Endothelial cell of umbilical vein (primary cell): ENCODE measurements at regions not wholly inside any gene's neighbourhood (a gene's known extent, or its start where the extent isn't known, plus 50 kb on each side); places are given as distances from the start of the nearest gene placed in this dataset.

Experiments
- BruUV-seq: library from RNA; stranded (reverse); fragments of 400-500 nt; replicated peaks from 2 replicates; lab custom pipeline; 2021; lab: Mats Ljungman, UMichigan
- CTCF ChIA-PET: fragments of 300-600, 350-600 bp; sonication (Branson Sonifier 250); formaldehyde crosslinking; loops from one replicate; lab custom pipeline; 2021; ENCODE audit warnings: antibody characterized with exemption, inconsistent platforms; lab: Charles Lee
- POLR2A ChIA-PET: fragments of 300-600, 350-600 bp; sonication (Branson Sonifier 250); formaldehyde crosslinking; loops from one replicate; lab custom pipeline; 2021; ENCODE audit warnings: antibody characterized with exemption, inconsistent platforms; lab: Charles Lee
- DNase-seq: peaks from one replicate; pipeline ENCODE4 v3.0.0-alpha.2; 2011; ENCODE audit warnings: low read depth, low spot score
- FAIRE-seq: peaks from 2 replicates; lab custom pipeline; 2011; peaks lifted over from hg19 to GRCh38; lab: Jason Lieb, UNC
- H2AFZ ChIP-seq: 2 replicates; pipeline ENCODE4 v1.6.0; 2012; ENCODE audit warnings: low read depth, low read length, control low read depth, inconsistent platforms
- H3K27ac ChIP-seq: 2 replicates; pipeline ENCODE4 v1.5.1; 2011; ENCODE audit warnings: low read depth, mild to moderate bottlenecking, control low read depth, low read length, moderate library complexity; ENCODE audit not compliant: insufficient read depth
- H3K27me3 ChIP-seq, 2 experiments: 2 replicates each; pipeline versions ENCODE4 v1.6.0 to v1.6.1; 2011; ENCODE audit warnings: low read length in 2 of 2, mixed read lengths in 1 of 2; ENCODE audit not compliant: control insufficient read depth in 2 of 2, insufficient read depth in 2 of 2
- H3K36me3 ChIP-seq, 2 experiments: 2 replicates in 1 of 2; 3 replicates in 1 of 2; pipeline ENCODE4 v1.5.1; 2011; ENCODE audit warnings: low read length in 2 of 2, mild to moderate bottlenecking in 1 of 2, moderate library complexity in 1 of 2; ENCODE audit not compliant: control insufficient read depth in 2 of 2, insufficient read depth in 2 of 2; ENCODE audit errors: extremely low read depth in 1 of 2
- H3K4me1 ChIP-seq: 3 replicates; pipeline ENCODE4 v1.5.1; 2011; ENCODE audit warnings: mild to moderate bottlenecking, low read length; ENCODE audit not compliant: control insufficient read depth, insufficient read depth; ENCODE audit errors: extremely low read depth
- H3K4me2 ChIP-seq: 2 replicates; pipeline ENCODE4 v1.6.1; 2011; ENCODE audit warnings: low read length, control low read depth, mixed read lengths; ENCODE audit not compliant: insufficient read depth
- H3K4me3 ChIP-seq, 3 experiments: fragments of 200-600 bp in 1 of 3; sonication (generic), shearing (Covaris generic) in 1 of 3; replicated peaks in 1 of 3; 2 replicates each; pipeline ENCODE4 v1.5.1; 2011 to 2016; ENCODE audit warnings: control low read depth in 3 of 3, low read length in 3 of 3, mild to moderate bottlenecking in 2 of 3, inconsistent platforms in 1 of 3, low read depth in 1 of 3, moderate library complexity in 1 of 3; ENCODE audit not compliant: insufficient read depth in 1 of 3
- H3K79me2 ChIP-seq: 2 replicates; pipeline ENCODE4 v1.6.0; 2012; ENCODE audit warnings: low read length, inconsistent platforms; ENCODE audit not compliant: control insufficient read depth, insufficient read depth
- H3K9ac ChIP-seq: replicated peaks from 2 replicates; pipeline ENCODE3; 2011; ENCODE audit warnings: low read length, control low read depth; ENCODE audit not compliant: insufficient read depth; ENCODE audit errors: extremely low read depth
- H3K9me1 ChIP-seq: replicated peaks from 3 replicates; pipeline ENCODE4 v1.6.0; 2011; ENCODE audit warnings: mild to moderate bottlenecking, low read length; ENCODE audit not compliant: control insufficient read depth, insufficient read depth; ENCODE audit errors: extremely low read depth
- H3K9me3 ChIP-seq: replicated peaks from 2 replicates; pipeline ENCODE4 v1.5.1; 2012; ENCODE audit warnings: low read length, inconsistent platforms; ENCODE audit not compliant: control insufficient read depth, insufficient read depth
- H4K20me1 ChIP-seq: replicated peaks from 2 replicates; pipeline ENCODE3; 2011; ENCODE audit warnings: mild to moderate bottlenecking, low read length; ENCODE audit not compliant: control insufficient read depth, insufficient read depth; ENCODE audit errors: extremely low read depth
- EZH2 ChIP-seq: IDR thresholded peaks from 2 replicates; pipeline ENCODE4 v1.6.1; 2012; ENCODE audit warnings: borderline replicate concordance, low read depth, mild to moderate bottlenecking, moderate library complexity, low read length, inconsistent platforms; ENCODE audit not compliant: severe bottlenecking
- FOS ChIP-seq: IDR thresholded peaks from 2 replicates; pipeline ENCODE4 v1.6.1; 2011; ENCODE audit warnings: mild to moderate bottlenecking, low read length, moderate library complexity, borderline replicate concordance; ENCODE audit not compliant: insufficient read depth
- GATA2 ChIP-seq: IDR thresholded peaks from 2 replicates; pipeline ENCODE4 v1.7.0; 2011; ENCODE audit warnings: low read depth, mild to moderate bottlenecking, moderate library complexity, mixed read lengths, low read length; ENCODE audit not compliant: insufficient read length, insufficient read depth
- JUN ChIP-seq: IDR thresholded peaks from 2 replicates; pipeline ENCODE4 v1.6.1; 2011; ENCODE audit warnings: borderline replicate concordance, low read depth; ENCODE audit not compliant: insufficient read length, insufficient read depth
- MAX ChIP-seq: IDR thresholded peaks from 2 replicates; pipeline ENCODE4 v1.6.1; 2011; ENCODE audit not compliant: insufficient read depth, insufficient read length
- MYC ChIP-seq: IDR thresholded peaks from one replicate; pipeline ENCODE4 v1.6.1; 2011; ENCODE audit warnings: mild to moderate bottlenecking, low read depth, low read length
- POLR2A ChIP-seq: IDR thresholded peaks from 2 replicates; pipeline ENCODE4 v1.6.1; 2012; ENCODE audit warnings: low read depth, mild to moderate bottlenecking, control low read depth, low read length
- POLR2AphosphoS5 ChIP-seq: IDR thresholded peaks from 2 replicates; pipeline ENCODE4 v1.6.1; 2012; ENCODE audit warnings: low read depth, mild to moderate bottlenecking, control low read depth, low read length, moderate library complexity; ENCODE audit not compliant: insufficient read depth
- dilution Hi-C: fragments of 300-500 bp; cut with MboI; formaldehyde crosslinking; loops from one replicate; pipeline ENCODE4 v1.15.0; 2019; ENCODE audit warnings: low sequenced_read_pairs; ENCODE audit not compliant: extremely low pct_ligation_motif_present
- intact Hi-C: fragments of 100-400 bp; cut with micrococcal nuclease; formaldehyde crosslinking; loops from one replicate; pipeline ENCODE4 v1.10.0; 2022

DNA sequence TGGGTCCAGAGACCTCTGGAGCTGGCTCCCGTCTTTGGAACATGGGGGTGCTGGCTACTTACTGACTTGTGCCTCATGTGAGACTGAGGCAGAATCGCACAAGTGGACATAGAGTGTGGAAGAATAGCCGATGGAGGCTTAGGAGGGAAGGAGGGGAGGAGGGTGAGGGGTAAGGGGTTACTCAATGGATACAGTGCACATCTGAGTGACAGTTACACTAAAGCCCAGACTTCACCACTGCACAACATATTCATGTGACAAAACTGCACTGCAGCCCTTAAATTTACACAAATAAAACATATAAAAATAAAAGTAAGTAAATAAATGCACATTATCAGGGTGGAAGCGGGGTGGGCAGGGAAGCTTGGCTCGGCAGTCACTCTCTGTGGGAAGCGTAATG is 197.7 kb upstream of the RAB4A start:
- no TSS peak for BruUV-seq
- H2AFZ ChIP-seq, result no peak overlapping the region
- no peak overlapping the region for H3K4me3 ChIP-seq
- dilution Hi-C loops (no loop called here), intact Hi-C loops (no loop called here)
- no peaks in the 10 kb centered on the region for H3K9me3 ChIP-seq
- no peak overlapping the region for H3K27ac ChIP-seq
- DNase-seq, result no peak
- no peak overlapping the region for H3K9ac ChIP-seq
- ChIA-PET POLR2A (no interaction called here), CTCF (no interaction called here)
- H3K9me1 ChIP-seq, result no peaks in the 10 kb centered on the region
- no peaks in the 10 kb centered on the region for H3K4me1 ChIP-seq
- H3K4me2 ChIP-seq, result no peak overlapping the region
- no peak for FAIRE-seq
- H4K20me1 ChIP-seq, result no peaks in the 10 kb centered on the region
- H3K36me3 ChIP-seq, result no peaks in the 10 kb centered on the region
- no peaks in the 10 kb centered on the region for H3K27me3 ChIP-seq
- no peak for TF ChIP-seq JUN
- no peak for TF ChIP-seq GATA2
- TF ChIP-seq FOS, result no peak
- TF ChIP-seq POLR2AphosphoS5, result no peak
- no peak for TF ChIP-seq MAX
- TF ChIP-seq MYC, result no peak
- no peak for TF ChIP-seq EZH2
- TF ChIP-seq POLR2A, result no peak
- H3K79me2 ChIP-seq, result no peaks in the 10 kb centered on the region

- no peak overlapping the region for H3K27ac ChIP-seq
- H3K4me3 ChIP-seq, result no peak overlapping the region
- dilution Hi-C loops, result no loop called here
- H3K4me1 ChIP-seq, result no peaks in the 10 kb centered on the region
- DNase-seq (no peak), FAIRE-seq (no peak)
- ChIA-PET POLR2A (no interaction called here), CTCF (no interaction called here)
- intact Hi-C loops, result no loop called here
- no peaks in the 10 kb centered on the region for H4K20me1 ChIP-seq
- H3K4me2 ChIP-seq, result no peak overlapping the region
- H3K79me2 ChIP-seq, result no peaks in the 10 kb centered on the region
- H3K27me3 ChIP-seq, result no peaks in the 10 kb centered on the region
- no TSS peak for BruUV-seq
- H3K9me1 ChIP-seq, result no peaks in the 10 kb centered on the region
- no peak overlapping the region for H3K9ac ChIP-seq
- no peaks in the 10 kb centered on the region for H3K9me3 ChIP-seq
- TF ChIP-seq JUN, result no peak
- H2AFZ ChIP-seq, result no peak overlapping the region
- H3K36me3 ChIP-seq, result no peaks in the 10 kb centered on the region
These were observed 195.7 kb upstream of the RAB4A start for GRCh38 chr1:229075217-229075616.
